Liver (tissue), 8 donors: ENCODE measurements at regions not wholly inside any gene's neighbourhood (a gene's known extent, or its start where the extent isn't known, plus 50 kb on each side); places are given as distances from the start of the nearest gene placed in this dataset.

ENCODE experiments used
- DNase-seq: peaks from one replicate; pipeline ENCODE4 v3.0.0-alpha.2; 2017; ENCODE audit warnings: low spot score
- H3K27ac ChIP-seq, 2 donors: one replicate each; pipeline ENCODE4 v1.7.0; 2013; ENCODE audit warnings: inconsistent platforms in 2 of 2, low read length in 2 of 2, control low read depth in 1 of 2, low read depth in 1 of 2, mild to moderate bottlenecking in 1 of 2
- H3K27me3 ChIP-seq, 4 donors: one replicate each; pipeline versions ENCODE4 v1.6.1 to v1.7.0; 2013; ENCODE audit warnings: low read length in 3 of 4, inconsistent platforms in 1 of 4, mild to moderate bottlenecking in 1 of 4, moderate library complexity in 1 of 4; ENCODE audit not compliant: control insufficient read depth in 4 of 4, insufficient read depth in 4 of 4
- H3K36me3 ChIP-seq, 4 donors: one replicate each; pipeline versions ENCODE4 v1.6.1 to v1.7.0; 2013; ENCODE audit warnings: low read length in 3 of 4, mild to moderate bottlenecking in 3 of 4, low read depth in 1 of 4, moderate library complexity in 1 of 4; ENCODE audit not compliant: control insufficient read depth in 4 of 4, insufficient read depth in 3 of 4
- H3K4me1 ChIP-seq, 4 donors: one replicate each; pipeline versions ENCODE4 v1.6.1 to v1.7.0; 2013; ENCODE audit warnings: low read length in 3 of 4, mild to moderate bottlenecking in 3 of 4, moderate library complexity in 1 of 4; ENCODE audit not compliant: control insufficient read depth in 4 of 4, insufficient read depth in 4 of 4
- H3K4me3 ChIP-seq, 3 donors: one replicate each; pipeline versions ENCODE4 v1.6.1 to v1.7.0; 2013; ENCODE audit warnings: low read length in 3 of 3, control low read depth in 1 of 3, low read depth in 1 of 3, mild to moderate bottlenecking in 1 of 3
- H3K9ac ChIP-seq, 2 donors: one replicate each; pipeline ENCODE4 v1.7.0; 2013; ENCODE audit warnings: low read length in 2 of 2, mild to moderate bottlenecking in 2 of 2, moderate library complexity in 2 of 2, control low read depth in 1 of 2, low read depth in 1 of 2
- H3K9me3 ChIP-seq, 4 donors: one replicate each; pipeline versions ENCODE4 v1.6.1 to v1.7.0; 2013; ENCODE audit warnings: low read length in 3 of 4; ENCODE audit not compliant: control insufficient read depth in 4 of 4
- ATF3 ChIP-seq: IDR thresholded peaks from 2 replicates; pipeline ENCODE4 v1.6.1; 2016; ENCODE audit warnings: antibody characterized with exemption
- CTCF ChIP-seq: fragments of 150-350 bp; IDR thresholded peaks from 2 replicates; pipeline ENCODE4 v1.5.1; 2017; ENCODE audit warnings: improper control_type of control experiment, low read depth, low read length; ENCODE audit not compliant: missing input control
- EGR1 ChIP-seq, 2 donors: IDR thresholded peaks; 2 replicates each; pipeline ENCODE4 v1.6.1; 2016 to 2018; ENCODE audit warnings: antibody characterized with exemption in 2 of 2, low read depth in 2 of 2
- FOXA1 ChIP-seq: IDR thresholded peaks from 2 replicates; pipeline ENCODE4 v1.6.1; 2016; ENCODE audit warnings: antibody characterized with exemption
- FOXA2 ChIP-seq: IDR thresholded peaks from 2 replicates; pipeline ENCODE4 v1.6.1; 2016; ENCODE audit warnings: antibody characterized with exemption
- GABPA ChIP-seq, 2 donors: IDR thresholded peaks in 1 of 2; conservative IDR thresholded peaks in 1 of 2; 2 replicates each; pipeline ENCODE4 v1.6.1; 2016; ENCODE audit warnings: antibody characterized with exemption in 2 of 2, mild to moderate bottlenecking in 1 of 2, moderate library complexity in 1 of 2
- HNF4A ChIP-seq, 2 donors: conservative IDR thresholded peaks; 2 replicates each; pipeline ENCODE4 v1.6.1; 2016; ENCODE audit warnings: antibody characterized with exemption in 2 of 2, mild to moderate bottlenecking in 2 of 2
- HNF4G ChIP-seq: IDR thresholded peaks from 2 replicates; pipeline ENCODE4 v1.6.1; 2016; ENCODE audit warnings: antibody characterized with exemption
- JUND ChIP-seq, 2 donors: IDR thresholded peaks; 2 replicates each; pipeline ENCODE4 v1.6.1; 2016; ENCODE audit warnings: antibody characterized with exemption in 2 of 2
- MAX ChIP-seq: IDR thresholded peaks from 2 replicates; pipeline ENCODE4 v1.6.1; 2016; ENCODE audit warnings: antibody characterized with exemption
- NR2F2 ChIP-seq: IDR thresholded peaks from 2 replicates; pipeline ENCODE4 v1.6.1; 2016; ENCODE audit warnings: antibody characterized with exemption
- RAD21 ChIP-seq, 2 donors: IDR thresholded peaks; 2 replicates each; pipeline ENCODE4 v1.6.1; 2016; ENCODE audit warnings: antibody characterized with exemption in 2 of 2, mild to moderate bottlenecking in 2 of 2
- REST ChIP-seq: IDR thresholded peaks from 2 replicates; pipeline ENCODE4 v1.6.1; 2016; ENCODE audit warnings: antibody characterized with exemption, mild to moderate bottlenecking
- RXRA ChIP-seq, 2 donors: IDR thresholded peaks; 2 replicates each; pipeline ENCODE4 v1.6.1; 2017 to 2018; ENCODE audit warnings: antibody characterized with exemption in 2 of 2, mild to moderate bottlenecking in 1 of 2
- SP1 ChIP-seq: IDR thresholded peaks from 2 replicates; pipeline ENCODE4 v1.6.1; 2018; ENCODE audit warnings: antibody characterized with exemption, mild to moderate bottlenecking
- TAF1 ChIP-seq: conservative IDR thresholded peaks from 2 replicates; pipeline ENCODE4 v1.6.1; 2016; ENCODE audit warnings: antibody characterized with exemption, mild to moderate bottlenecking
- YY1 ChIP-seq: IDR thresholded peaks from 2 replicates; pipeline ENCODE4 v1.6.1; 2016; ENCODE audit warnings: antibody characterized with exemption, mild to moderate bottlenecking
- ZBTB33 ChIP-seq: IDR thresholded peaks from 2 replicates; pipeline ENCODE4 v1.6.1; 2016; ENCODE audit warnings: antibody characterized with exemption
- WGBS: extraction: QIAGEN DNeasy Blood & Tissue Kit; methylation state at CpG from one replicate; pipeline ENCODE4 v1.1.7; 2013; 5-methylcytosine and 5-hydroxymethylcytosine counted together
- donor health status: healthy.
- donor health status: healthy.
- donor health status: healthy.
- donor health status: healthy.
- donor health status: healthy.

GRCh38 chr6:119865466-119866350, 516.1 kb upstream of the MAN1A1 start:
- Histone ChIP-seq H3K36me3 (no peaks in the 10 kb centered on the region), H3K27me3 (no peaks in the 10 kb centered on the region), H3K9me3 (peaks cover 0 to 4% (median 3%) of the 10 kb centered on the region in 4 donors), H3K4me3 (no peak overlapping the region), H3K9ac (no peak overlapping the region), H3K27ac (no peak overlapping the region), H3K4me1 (no peaks in the 10 kb centered on the region)
- 85% methylated on average over 3 of the region's 3 CpGs for WGBS
- no peak for DNase-seq
- TF ChIP-seq CTCF (no peak), RXRA (IDR thresholded peaks at IDR 0.05) (no peak), HNF4A (conservative IDR thresholded peaks at IDR 0.05) (no peak), FOXA1 (no peak)

GRCh38 chr6:119862719-119863118, 513.2 kb upstream of the MAN1A1 start:
- Histone ChIP-seq H3K4me3 (no peak overlapping the region), H3K9me3 (peaks cover 0 to 4% (median 3%) of the 10 kb centered on the region in 4 donors), H3K27me3 (peaks cover 0 to 3% (median 0%) of the 10 kb centered on the region in 4 donors), H3K9ac (no peak overlapping the region), H3K36me3 (no peaks in the 10 kb centered on the region), H3K4me1 (no peaks in the 10 kb centered on the region), H3K27ac (no peak overlapping the region)
- 90% methylated on average over 1 of the region's 1 CpG for WGBS
- TF ChIP-seq RXRA (IDR thresholded peaks at IDR 0.05) (no peak), FOXA1 (no peak), NR2F2 (no peak), GABPA (IDR thresholded peaks at IDR 0.05 in 1 of 2, conservative IDR thresholded peaks at IDR 0.05 in 1 of 2) (no peak), TAF1 (no peak), JUND (IDR thresholded peaks at IDR 0.05) (no peak), SP1 (no peak), ATF3 (no peak), RAD21 (IDR thresholded peaks at IDR 0.05) (no peak), CTCF (no peak), MAX (no peak), EGR1 (IDR thresholded peaks at IDR 0.05; ENCODE audit: low read depth in 2 of 2) (no peak), FOXA2 (no peak), YY1 (no peak), HNF4G (no peak), HNF4A (conservative IDR thresholded peaks at IDR 0.05) (no peak), ZBTB33 (no peak), REST (no peak)
- no peak for DNase-seq
